ENCODE measurements at regions not wholly inside any gene's neighbourhood (a gene's known extent, or its start where the extent isn't known, plus 50 kb on each side); places are given as distances from the start of the nearest gene placed in this dataset.

GRCh38 chr20:52845044-52845443 lies 127.1 kb upstream of the TSHZ2 start:
- ChIA-PET POLR2A (ENCODE audit: unreplicated experiment) (no interaction called here), CTCF (no interaction called here)
- no peak overlapping the region for H2AFZ ChIP-seq
- H4K20me1 ChIP-seq (ENCODE audit: insufficient read depth), result no peaks in the 10 kb centered on the region
- no peaks in the 10 kb centered on the region for H3K79me2 ChIP-seq (ENCODE audit: low read depth)
- no peak overlapping the region for H3K27ac ChIP-seq
- no peaks in the 10 kb centered on the region for H3K9me3 ChIP-seq (ENCODE audit: insufficient read depth, low read depth)
- BruUV-seq (replicated peaks), result no TSS peak
- no peaks in the 10 kb centered on the region for H3K36me3 ChIP-seq (ENCODE audit: low read depth)
- H3K9me2 ChIP-seq (ENCODE audit: insufficient read depth), result no peaks in the 10 kb centered on the region
- H3K4me1 ChIP-seq (replicated peaks; ENCODE audit: insufficient read depth), result no peaks in the 10 kb centered on the region
- no peak overlapping the region for H3K4me3 ChIP-seq
- intact Hi-C loops (cut with micrococcal nuclease; ENCODE audit: unreplicated experiment), result no loop called here
- TF ChIP-seq CTCF (conservative IDR thresholded peaks at IDR 0.05) (no peak), EZH2 (IDR thresholded peaks at IDR 0.05; ENCODE audit: low read depth) (no peak)
- no peak overlapping the region for H3K4me2 ChIP-seq
- peaks cover 31% of the 10 kb centered on the region for H3K27me3 ChIP-seq (ENCODE audit: insufficient read depth, low read depth)
- no peaks in the 10 kb centered on the region for H3F3A ChIP-seq (ENCODE audit: insufficient read depth, low read depth)
- no peak for DNase-seq

DNA sequence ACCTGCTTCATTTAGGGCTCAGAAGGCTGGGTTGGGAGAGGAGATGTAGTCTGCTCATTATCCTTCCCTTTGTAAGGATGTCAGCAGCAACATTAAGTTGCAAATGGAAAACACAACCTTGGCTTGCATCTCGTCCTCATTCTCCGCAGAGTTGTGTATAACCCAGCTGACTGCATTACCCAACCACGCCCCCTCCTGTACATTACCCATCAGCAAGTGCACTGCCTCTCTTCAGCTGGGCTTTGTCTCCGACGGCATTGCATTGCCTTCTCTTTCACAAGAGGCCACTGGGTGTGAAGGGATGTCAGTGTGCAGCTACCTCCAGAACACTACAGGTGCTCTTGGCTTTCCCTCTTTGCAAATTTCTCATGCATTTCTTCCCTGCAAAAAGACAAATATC lies 128.7 kb upstream of the TSHZ2 start:
- Histone ChIP-seq H2AFZ (no peak overlapping the region), H3K9me2 (ENCODE audit: insufficient read depth) (no peaks in the 10 kb centered on the region), H3K27me3 (ENCODE audit: insufficient read depth, low read depth) (peaks cover 45% of the 10 kb centered on the region), H3F3A (ENCODE audit: insufficient read depth, low read depth) (no peaks in the 10 kb centered on the region), H3K79me2 (ENCODE audit: low read depth) (no peaks in the 10 kb centered on the region), H3K36me3 (ENCODE audit: low read depth) (no peaks in the 10 kb centered on the region), H3K4me3 (no peak overlapping the region), H3K9me3 (ENCODE audit: insufficient read depth, low read depth) (no peaks in the 10 kb centered on the region), H4K20me1 (ENCODE audit: insufficient read depth) (no peaks in the 10 kb centered on the region), H3K4me2 (no peak overlapping the region), H3K27ac (no peak overlapping the region), H3K4me1 (replicated peaks; ENCODE audit: insufficient read depth) (no peaks in the 10 kb centered on the region)
- POLR2A ChIA-PET (ENCODE audit: unreplicated experiment), result no interaction called here
- no peak for TF ChIP-seq CTCF (conservative IDR thresholded peaks at IDR 0.05)
- TF ChIP-seq EZH2 (IDR thresholded peaks at IDR 0.05; ENCODE audit: low read depth), result no peak
- no TSS peak for BruUV-seq (replicated peaks)
- intact Hi-C loops (cut with micrococcal nuclease; ENCODE audit: unreplicated experiment), result no loop called here
- CTCF ChIA-PET, result no interaction called here
- no peak for DNase-seq

GRCh38 chr20:52841003-52841402 lies 131.2 kb upstream of the TSHZ2 start:
- TF ChIP-seq EZH2 (IDR thresholded peaks at IDR 0.05; ENCODE audit: low read depth), result no peak
- no peak for TF ChIP-seq CTCF (conservative IDR thresholded peaks at IDR 0.05)
- POLR2A ChIA-PET (ENCODE audit: unreplicated experiment), result no interaction called here
- H3K27ac ChIP-seq, result no peak overlapping the region
- intact Hi-C loops (cut with micrococcal nuclease; ENCODE audit: unreplicated experiment), result no loop called here
- BruUV-seq (replicated peaks), result no TSS peak
- no peaks in the 10 kb centered on the region for H3K36me3 ChIP-seq (ENCODE audit: low read depth)
- H3K4me3 ChIP-seq, result no peak overlapping the region
- peaks cover 51% of the 10 kb centered on the region for H3K27me3 ChIP-seq (ENCODE audit: insufficient read depth, low read depth)
- H3K9me2 ChIP-seq (ENCODE audit: insufficient read depth), result no peaks in the 10 kb centered on the region
- H3F3A ChIP-seq (ENCODE audit: insufficient read depth, low read depth), result no peaks in the 10 kb centered on the region
- DNase-seq, result no peak
- H3K4me1 ChIP-seq (replicated peaks; ENCODE audit: insufficient read depth), result no peaks in the 10 kb centered on the region
- CTCF ChIA-PET, result no interaction called here
- H2AFZ ChIP-seq, result no peak overlapping the region
- H3K79me2 ChIP-seq (ENCODE audit: low read depth), result no peaks in the 10 kb centered on the region
- H4K20me1 ChIP-seq (ENCODE audit: insufficient read depth), result no peaks in the 10 kb centered on the region
- no peak overlapping the region for H3K4me2 ChIP-seq
- H3K9me3 ChIP-seq (ENCODE audit: insufficient read depth, low read depth), result no peaks in the 10 kb centered on the region

Data from PC-9 (cell line).